Upper lobe of left lung (tissue), 6 donors: ENCODE measurements at regions not wholly inside any gene's neighbourhood (a gene's known extent, or its start where the extent isn't known, plus 50 kb on each side); places are given as distances from the start of the nearest gene placed in this dataset.

Source experiments
- ATAC-seq, 2 donors: fragments of 200-7000 bp; cut with Tn5 transposase; one replicate each; pipeline ENCODE4 v1.9.1; 2022; ENCODE audit warnings: mild to moderate bottlenecking in 2 of 2, moderate library complexity in 2 of 2; ENCODE audit not compliant: low FRiP score in 2 of 2
- DNase-seq, 2 donors: peaks; one replicate each; pipeline ENCODE4 v3.0.0-alpha.2; 2019 to 2020
- H3K27ac ChIP-seq, 4 donors: fragments of 200-600 bp; sonication (generic); one replicate each; pipeline ENCODE4 v1.5.1; 2016 to 2019
- H3K27me3 ChIP-seq, 4 donors: fragments of 200-600 bp; sonication (generic); one replicate each; pipeline ENCODE4 v1.5.1; 2017 to 2019
- H3K36me3 ChIP-seq, 4 donors: fragments of 200-600 bp; sonication (generic); one replicate each; pipeline ENCODE4 v1.5.1; 2016 to 2019
- H3K4me1 ChIP-seq, 4 donors: fragments of 200-600 bp; sonication (generic); one replicate each; pipeline ENCODE4 v1.5.1; 2018 to 2019
- H3K4me3 ChIP-seq, 4 donors: fragments of 200-600 bp; sonication (generic); one replicate each; pipeline ENCODE4 v1.5.1; 2017 to 2019; ENCODE audit warnings: mild to moderate bottlenecking in 2 of 4, moderate library complexity in 1 of 4
- H3K9me3 ChIP-seq, 4 donors: fragments of 200-600 bp; sonication (generic); one replicate each; pipeline ENCODE4 v1.5.1; 2018 to 2019
- CTCF ChIP-seq, 6 experiments: fragments of 450-650 bp in 4 of 6; fragments of 200-600 bp in 2 of 6; sonication (generic) in 2 of 6; IDR thresholded peaks; one replicate each; pipeline ENCODE4 v1.5.1; 2016 to 2019; ENCODE audit warnings: antibody characterized with exemption in 6 of 6
- EP300 ChIP-seq, 4 donors: sonication (generic); formaldehyde crosslinking; IDR thresholded peaks; one replicate each; pipeline ENCODE4 v1.5.1; 2017; ENCODE audit warnings: antibody characterized with exemption in 4 of 4, control low read depth in 2 of 4
- POLR2A ChIP-seq, 4 donors: fragments of 450-650 bp; IDR thresholded peaks; one replicate each; pipeline ENCODE4 v1.5.1; 2016 to 2017; ENCODE audit warnings: antibody characterized with exemption in 4 of 4, mild to moderate bottlenecking in 2 of 4
- POLR2AphosphoS5 ChIP-seq, 2 donors: sonication (generic); formaldehyde crosslinking; IDR thresholded peaks; one replicate each; pipeline ENCODE4 v1.5.1; 2017; ENCODE audit warnings: antibody characterized with exemption in 2 of 2
- WGBS, 2 donors: methylation state at CpG; one replicate each; pipeline ENCODE4 v1.1.5; 2017 to 2018; 5-methylcytosine and 5-hydroxymethylcytosine counted together
- donor health status: DM: no; HTN: no; CAD: no; lungs with moderate emphysema.
- donor health status: DM: no; HTN: yes; CAD: no; lungs with severe emphysema.

- WGBS, 2 donors: 53 to 55% methylated on average over 3 of the region's 3 CpGs
- Histone ChIP-seq H3K36me3 (no peaks in the 10 kb centered on the region), H3K27ac (peak overlapping the region in 1 of 4 donors; percentile 55), H3K4me1 (peaks cover 5 to 12% (median 10%) of the 10 kb centered on the region in 4 donors), H3K4me3 (no peak overlapping the region), H3K9me3 (no peaks in the 10 kb centered on the region), H3K27me3 (no peaks in the 10 kb centered on the region)
- DNase-seq (no peak), ATAC-seq (no peak)
- no peak for TF ChIP-seq EP300 (IDR thresholded peaks at IDR 0.05)
- no peak for TF ChIP-seq CTCF (IDR thresholded peaks at IDR 0.05)
- TF ChIP-seq POLR2AphosphoS5 (IDR thresholded peaks at IDR 0.05): no peak
- TF ChIP-seq POLR2A (IDR thresholded peaks at IDR 0.05): no peak
Measured at GRCh38 chr4:82268826-82269193, 105.0 kb downstream of the HNRNPD start.

- peak; percentile 91 to 96 for ATAC-seq
- WGBS, 2 donors: 19 to 23% methylated on average over 4 of the region's 4 CpGs
- Histone ChIP-seq H3K36me3 (no peaks in the 10 kb centered on the region), H3K27me3 (no peaks in the 10 kb centered on the region), H3K4me1 (peaks cover 5 to 12% (median 10%) of the 10 kb centered on the region in 4 donors), H3K27ac (peak overlapping the region; percentile 31 to 73 (median 50)), H3K4me3 (peak overlapping the region in 1 of 4 donors; percentile 23), H3K9me3 (no peaks in the 10 kb centered on the region)
- peak; percentile 46 to 79 (median 64) for TF ChIP-seq CTCF (IDR thresholded peaks at IDR 0.05)
- TF ChIP-seq POLR2AphosphoS5 (IDR thresholded peaks at IDR 0.05): peak in 1 of 2 donors; percentile 18
- TF ChIP-seq EP300 (IDR thresholded peaks at IDR 0.05): no peak
- DNase-seq: peak in 1 of 2 donors; percentile 54
Measured at GRCh38 chr4:82268050-82268825, 105.6 kb downstream of the HNRNPD start.

DNA sequence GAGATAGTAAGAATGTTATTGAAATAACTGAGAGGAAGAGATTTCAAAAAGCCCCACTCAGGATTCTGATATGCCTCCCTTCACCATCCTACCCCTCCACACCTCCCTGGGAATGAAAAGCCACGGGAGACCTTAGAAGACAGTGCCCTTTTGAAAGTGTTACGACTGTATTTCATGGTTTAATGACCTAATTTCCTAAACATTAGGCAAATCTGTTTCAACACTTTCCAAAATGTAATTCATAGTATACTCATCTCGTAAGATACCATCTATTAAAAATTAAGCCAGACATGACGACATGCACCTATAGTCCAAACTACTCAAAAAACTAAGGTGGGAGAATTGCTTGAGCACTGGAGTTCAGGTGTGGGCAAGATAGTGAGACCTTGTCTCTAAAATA is 106.3 kb downstream of the HNRNPD start:
- H3K9me3 ChIP-seq: no peaks in the 10 kb centered on the region
- WGBS, 2 donors: 70 to 73% methylated on average over 4 of the region's 4 CpGs
- no peaks in the 10 kb centered on the region for H3K27me3 ChIP-seq
- no peaks in the 10 kb centered on the region for H3K36me3 ChIP-seq
- peak overlapping the region in 1 of 4 donors; percentile 55 for H3K27ac ChIP-seq
- peaks cover 5 to 12% (median 10%) of the 10 kb centered on the region in 4 donors for H3K4me1 ChIP-seq
- ATAC-seq (no peak), DNase-seq (no peak)
- no peak overlapping the region for H3K4me3 ChIP-seq
- TF ChIP-seq POLR2A (IDR thresholded peaks at IDR 0.05) (no peak), POLR2AphosphoS5 (IDR thresholded peaks at IDR 0.05) (no peak), EP300 (IDR thresholded peaks at IDR 0.05) (no peak), CTCF (IDR thresholded peaks at IDR 0.05) (no peak)

- Histone ChIP-seq H3K9me3 (no peaks in the 10 kb centered on the region), H3K4me1 (peaks cover 0 to 12% (median 10%) of the 10 kb centered on the region in 4 donors), H3K27ac (no peak overlapping the region), H3K36me3 (no peaks in the 10 kb centered on the region), H3K4me3 (no peak overlapping the region), H3K27me3 (no peaks in the 10 kb centered on the region)
- WGBS, 2 donors: 68 to 73% methylated on average over 2 of the region's 2 CpGs
- DNase-seq: no peak
- no peak for ATAC-seq
- no peak for TF ChIP-seq EP300 (IDR thresholded peaks at IDR 0.05)
- no peak for TF ChIP-seq POLR2AphosphoS5 (IDR thresholded peaks at IDR 0.05)
- TF ChIP-seq CTCF (IDR thresholded peaks at IDR 0.05): no peak
- no peak for TF ChIP-seq POLR2A (IDR thresholded peaks at IDR 0.05)
Measured at GRCh38 chr4:82266345-82266744, 107.4 kb downstream of the HNRNPD start.

DNA sequence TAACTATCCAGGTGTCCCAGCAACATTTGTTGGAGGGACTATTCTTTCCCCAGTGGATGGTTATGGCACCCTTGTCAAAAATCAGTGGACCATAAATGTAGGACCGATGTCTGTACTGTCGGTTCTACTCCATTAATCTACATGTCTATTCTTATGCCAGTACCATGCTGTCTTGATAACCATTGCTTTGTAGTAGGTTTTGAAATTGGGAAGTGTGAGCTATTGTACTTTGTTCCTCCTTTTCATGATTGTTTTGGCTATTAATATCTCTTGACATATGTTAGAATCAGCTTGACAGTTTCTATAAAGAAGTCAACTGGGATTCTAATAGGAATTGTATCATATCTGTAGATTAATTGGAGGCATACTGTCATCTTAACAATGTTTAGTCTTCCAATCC is 112.7 kb downstream of the HNRNPD start:
- ATAC-seq: no peak
- WGBS, 2 donors: 76 to 93% methylated on average over 2 of the region's 2 CpGs

More for the DNA sequence above, 112.7 kb downstream of the HNRNPD start:
- Histone ChIP-seq H3K27me3 (no peaks in the 10 kb centered on the region), H3K4me3 (no peak overlapping the region), H3K4me1 (no peaks in the 10 kb centered on the region), H3K9me3 (no peaks in the 10 kb centered on the region), H3K27ac (no peak overlapping the region), H3K36me3 (no peaks in the 10 kb centered on the region)
- TF ChIP-seq POLR2AphosphoS5 (IDR thresholded peaks at IDR 0.05): no peak
- TF ChIP-seq CTCF (IDR thresholded peaks at IDR 0.05): no peak
- no peak for TF ChIP-seq POLR2A (IDR thresholded peaks at IDR 0.05)
- TF ChIP-seq EP300 (IDR thresholded peaks at IDR 0.05): no peak
- DNase-seq: no peak
